B cell (primary cell): ENCODE measurements at regions not wholly inside any gene's neighbourhood (a gene's known extent, or its start where the extent isn't known, plus 50 kb on each side); places are given as distances from the start of the nearest gene placed in this dataset.

ENCODE experiments used
- EZH2 ChIP-seq: IDR thresholded peaks from 2 replicates; pipeline ENCODE4 v1.6.1; 2012; ENCODE audit warnings: borderline replicate concordance, low read depth, mild to moderate bottlenecking, moderate library complexity, low read length; ENCODE audit not compliant: insufficient read depth, poor library complexity, severe bottlenecking
- TF ChIP-seq, protein P1 (sequence below): fragments of 200-600 bp; IDR thresholded peaks from one replicate; pipeline ENCODE4 v1.8.0; 2022; ENCODE audit warnings: antibody characterized with exemption, mild to moderate bottlenecking

DNA sequence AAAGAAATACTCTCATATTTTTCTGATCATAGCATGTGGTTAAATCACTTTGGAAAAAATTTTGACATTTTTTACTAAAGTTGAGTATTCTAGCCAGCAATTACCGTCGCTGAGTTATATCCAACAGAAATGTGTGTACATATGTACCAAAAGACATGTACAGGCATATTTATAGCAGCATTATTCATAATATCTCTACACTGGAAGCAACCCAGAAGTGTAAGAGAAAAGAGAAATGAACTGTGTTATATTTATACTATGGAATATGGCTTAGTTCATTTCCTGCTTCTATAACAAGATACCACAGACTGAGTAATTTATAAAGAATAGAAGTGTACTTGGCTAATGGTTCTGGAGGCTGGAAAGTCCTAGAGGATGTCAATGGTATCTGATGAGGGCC lies 474.0 kb upstream of the GJE1 start:
- TF ChIP-seq, protein P1, sequence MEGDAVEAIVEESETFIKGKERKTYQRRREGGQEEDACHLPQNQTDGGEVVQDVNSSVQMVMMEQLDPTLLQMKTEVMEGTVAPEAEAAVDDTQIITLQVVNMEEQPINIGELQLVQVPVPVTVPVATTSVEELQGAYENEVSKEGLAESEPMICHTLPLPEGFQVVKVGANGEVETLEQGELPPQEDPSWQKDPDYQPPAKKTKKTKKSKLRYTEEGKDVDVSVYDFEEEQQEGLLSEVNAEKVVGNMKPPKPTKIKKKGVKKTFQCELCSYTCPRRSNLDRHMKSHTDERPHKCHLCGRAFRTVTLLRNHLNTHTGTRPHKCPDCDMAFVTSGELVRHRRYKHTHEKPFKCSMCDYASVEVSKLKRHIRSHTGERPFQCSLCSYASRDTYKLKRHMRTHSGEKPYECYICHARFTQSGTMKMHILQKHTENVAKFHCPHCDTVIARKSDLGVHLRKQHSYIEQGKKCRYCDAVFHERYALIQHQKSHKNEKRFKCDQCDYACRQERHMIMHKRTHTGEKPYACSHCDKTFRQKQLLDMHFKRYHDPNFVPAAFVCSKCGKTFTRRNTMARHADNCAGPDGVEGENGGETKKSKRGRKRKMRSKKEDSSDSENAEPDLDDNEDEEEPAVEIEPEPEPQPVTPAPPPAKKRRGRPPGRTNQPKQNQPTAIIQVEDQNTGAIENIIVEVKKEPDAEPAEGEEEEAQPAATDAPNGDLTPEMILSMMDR, result no peak
- no peak for TF ChIP-seq EZH2
